CD4-positive, alpha-beta T cell treated with Interleukin-4 for 1 hour (primary cell): ENCODE measurements at regions not wholly inside any gene's neighbourhood (a gene's known extent, or its start where the extent isn't known, plus 50 kb on each side); places are given as distances from the start of the nearest gene placed in this dataset.
A peak's percentile ranks its signal among the peaks of the same experiment; 100 is the strongest.

ENCODE experiments used
- DNase-seq, 2 donors: peaks; one replicate each; pipeline ENCODE4 v3.0.0-alpha.2; 2020 to 2022

- no peak for DNase-seq
Observed at GRCh38 chr12:46462641-46463355, 90.2 kb upstream of the SLC38A2 start.

- no peak for DNase-seq
Observed at GRCh38 chr12:46461907-46462640, 89.5 kb upstream of the SLC38A2 start.

GRCh38 chr12:46461459-46461858 lies 88.9 kb upstream of the SLC38A2 start:
- no peak for DNase-seq

- no peak for DNase-seq
Observed at GRCh38 chr12:46460682-46461210, 88.2 kb upstream of the SLC38A2 start.

- DNase-seq = peak; percentile 21 to 37
Observed at GRCh38 chr12:46459861-46460545, 87.4 kb upstream of the SLC38A2 start.

GRCh38 chr12:46459111-46459510 lies 86.5 kb upstream of the SLC38A2 start:
- DNase-seq = peak in 1 of 2 donors; percentile 32

- DNase-seq = peak in 1 of 2 donors; percentile 63
Observed at GRCh38 chr12:46458500-46459102, 86.0 kb upstream of the SLC38A2 start.

GRCh38 chr12:46457958-46458357 lies 85.4 kb upstream of the SLC38A2 start:
- DNase-seq = no peak

GRCh38 chr12:46456356-46457334 lies 84.1 kb upstream of the SLC38A2 start:
- DNase-seq = no peak

GRCh38 chr12:46455648-46456352 lies 83.2 kb upstream of the SLC38A2 start:
- no peak for DNase-seq

- no peak for DNase-seq
Observed at GRCh38 chr12:46454981-46455380, 82.4 kb upstream of the SLC38A2 start.

GRCh38 chr12:46453428-46453827 lies 80.9 kb upstream of the SLC38A2 start:
- DNase-seq = no peak

GRCh38 chr12:46452776-46453175 lies 80.2 kb upstream of the SLC38A2 start:
- DNase-seq = no peak

- no peak for DNase-seq
Observed at GRCh38 chr12:46452061-46452615, 79.6 kb upstream of the SLC38A2 start.

- no peak for DNase-seq
Observed at GRCh38 chr12:46451276-46452021, 78.9 kb upstream of the SLC38A2 start.

- DNase-seq = no peak
Observed at GRCh38 chr12:46450279-46450748, 77.7 kb upstream of the SLC38A2 start.

GRCh38 chr12:46449856-46450255 lies 77.3 kb upstream of the SLC38A2 start:
- no peak for DNase-seq

GRCh38 chr12:46449316-46449715 lies 76.7 kb upstream of the SLC38A2 start:
- no peak for DNase-seq

- DNase-seq = no peak
Observed at GRCh38 chr12:46446645-46447044, 74.1 kb upstream of the SLC38A2 start.
